Esophagus squamous epithelium (tissue), 4 donors: ENCODE measurements at regions not wholly inside any gene's neighbourhood (a gene's known extent, or its start where the extent isn't known, plus 50 kb on each side); places are given as distances from the start of the nearest gene placed in this dataset.

ENCODE experiments used
- CTCF ChIP-seq, 6 experiments: fragments of 450-650 bp in 4 of 6; fragments of 200-600 bp in 2 of 6; sonication (generic) in 2 of 6; IDR thresholded peaks; one replicate each; pipeline ENCODE4 v1.5.1; 2016 to 2019; ENCODE audit warnings: antibody characterized with exemption in 6 of 6, mild to moderate bottlenecking in 4 of 6, moderate library complexity in 4 of 6
- POLR2A ChIP-seq, 4 donors: fragments of 450-650 bp; IDR thresholded peaks; one replicate each; pipeline ENCODE4 v1.6.1; 2017; ENCODE audit warnings: antibody characterized with exemption in 4 of 4, mild to moderate bottlenecking in 4 of 4, moderate library complexity in 3 of 4

DNA sequence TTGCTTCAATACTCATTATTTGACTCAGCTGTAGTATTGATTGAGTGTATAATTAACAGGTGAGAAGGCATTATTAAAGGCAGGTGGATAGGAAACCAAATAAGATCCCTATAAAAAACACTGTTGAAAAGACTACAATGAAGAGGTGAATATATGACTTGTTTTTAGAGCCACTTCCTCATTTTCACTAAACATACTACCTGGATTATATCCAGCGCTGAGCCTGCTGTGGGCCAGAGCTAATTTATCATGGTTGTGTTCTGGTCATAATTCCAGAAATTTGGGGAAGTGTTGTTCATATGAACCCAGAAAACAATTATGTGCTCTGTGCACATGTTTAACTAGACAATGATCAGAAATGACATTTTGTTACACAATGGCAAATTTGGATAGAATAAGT lies 235.3 kb upstream of the MME start:
- TF ChIP-seq POLR2A (IDR thresholded peaks at IDR 0.05): no peak
- no peak for TF ChIP-seq CTCF (IDR thresholded peaks at IDR 0.05)
